Prostate gland (tissue), 2 donors: ENCODE measurements at regions not wholly inside any gene's neighbourhood (a gene's known extent, or its start where the extent isn't known, plus 50 kb on each side); places are given as distances from the start of the nearest gene placed in this dataset.

Experiments used
- DNase-seq: peaks from one replicate; pipeline ENCODE4 v3.0.0-alpha.2; 2019; ENCODE audit warnings: low spot score
- H3K27ac ChIP-seq, 2 donors: fragments of 200-600 bp; sonication (generic); 2 replicates each; pipeline ENCODE4 v1.5.1; 2017 to 2019
- H3K27me3 ChIP-seq: fragments of 200-600 bp; sonication (generic); replicated peaks from 2 replicates; pipeline ENCODE4 v1.5.1; 2019; ENCODE audit not compliant: insufficient read depth
- H3K36me3 ChIP-seq, 2 donors: fragments of 200-600 bp; sonication (generic); 1 replicate in 1 of 2; 2 replicates in 1 of 2; pipeline versions ENCODE4 v1.5.1 to v1.8.1; 2017 to 2019
- H3K4me1 ChIP-seq: fragments of 200-600 bp; sonication (generic); replicated peaks from 2 replicates; pipeline ENCODE4 v1.5.1; 2019
- H3K4me3 ChIP-seq, 2 donors: fragments of 200-600 bp; sonication (generic); 2 replicates each; pipeline ENCODE4 v1.5.1; 2017 to 2019
- H3K9me3 ChIP-seq: fragments of 200-600 bp; sonication (generic); 2 replicates; pipeline ENCODE4 v1.5.1; 2017
- CTCF ChIP-seq, 4 experiments: fragments of 200-600 bp in 2 of 4; fragments of 450-650 bp in 2 of 4; sonication (generic) in 2 of 4; IDR thresholded peaks; 1 replicate in 3 of 4; 2 replicates in 1 of 4; pipeline ENCODE4 v1.5.1; 2016 to 2019; ENCODE audit warnings: antibody characterized with exemption in 4 of 4, mild to moderate bottlenecking in 2 of 4, moderate library complexity in 2 of 4
- POLR2A ChIP-seq: fragments of 450-650 bp; IDR thresholded peaks from one replicate; pipeline ENCODE4 v1.6.1; 2016; ENCODE audit warnings: antibody characterized with exemption, mild to moderate bottlenecking
- POLR2AphosphoS5 ChIP-seq: sonication (generic); formaldehyde crosslinking; IDR thresholded peaks from one replicate; pipeline ENCODE4 v1.6.1; 2017; ENCODE audit warnings: antibody characterized with exemption
- WGBS: methylation state at CpG from one replicate; pipeline ENCODE4 v1.1.5; 2018; 5-methylcytosine and 5-hydroxymethylcytosine counted together
- intact Hi-C: fragments of 100-400 bp; cut with DNase I; formaldehyde crosslinking; loops from one replicate; pipeline ENCODE4 v1.14.2; 2022

- H3K4me1 ChIP-seq, result no peaks in the 10 kb centered on the region
- no peaks in the 10 kb centered on the region for H3K36me3 ChIP-seq
- WGBS, result 61% methylated on average over 10 of the region's 10 CpGs
- intact Hi-C loops, result no loop called here
- no peak overlapping the region for H3K4me3 ChIP-seq
- TF ChIP-seq POLR2AphosphoS5, result no peak
- TF ChIP-seq CTCF (IDR thresholded peaks at IDR 0.05), result no peak
- TF ChIP-seq POLR2A, result no peak
- H3K27me3 ChIP-seq, result no peaks in the 10 kb centered on the region
- H3K27ac ChIP-seq, result no peak overlapping the region
- no peaks in the 10 kb centered on the region for H3K9me3 ChIP-seq
- no peak for DNase-seq
Observed at GRCh38 chr17:33977729-33978514, 277.2 kb upstream of the CCL2 start.

GRCh38 chr17:33978889-33979288 is 276.2 kb upstream of the CCL2 start:
- H3K27ac ChIP-seq, result no peak overlapping the region
- WGBS, result 94% methylated on average over 5 of the region's 5 CpGs
- H3K9me3 ChIP-seq, result no peaks in the 10 kb centered on the region
- H3K36me3 ChIP-seq, result no peaks in the 10 kb centered on the region
- H3K4me3 ChIP-seq, result no peak overlapping the region
- intact Hi-C loops, result no loop called here
- no peaks in the 10 kb centered on the region for H3K27me3 ChIP-seq
- DNase-seq, result no peak
- no peaks in the 10 kb centered on the region for H3K4me1 ChIP-seq
- no peak for TF ChIP-seq CTCF (IDR thresholded peaks at IDR 0.05)
- TF ChIP-seq POLR2AphosphoS5, result no peak
- no peak for TF ChIP-seq POLR2A

GRCh38 chr17:33980193-33980592 is 274.9 kb upstream of the CCL2 start:
- TF ChIP-seq POLR2AphosphoS5 (no peak), CTCF (IDR thresholded peaks at IDR 0.05) (no peak), POLR2A (no peak)
- intact Hi-C loops, result loop anchor here (10.0 kb wide), 1 partner anchor 45 kb away; no protein-coding TSS in a partner anchor
- WGBS, result 75% methylated on average over 2 of the region's 2 CpGs
- no peak overlapping the region for H3K27ac ChIP-seq
- no peaks in the 10 kb centered on the region for H3K4me1 ChIP-seq
- H3K36me3 ChIP-seq, result no peaks in the 10 kb centered on the region
- no peak for DNase-seq
- no peak overlapping the region for H3K4me3 ChIP-seq
- no peaks in the 10 kb centered on the region for H3K9me3 ChIP-seq
- H3K27me3 ChIP-seq, result no peaks in the 10 kb centered on the region

GRCh38 chr17:33981711-33982601 is 273.1 kb upstream of the CCL2 start:
- H3K27ac ChIP-seq, result no peak overlapping the region
- WGBS, result 35% methylated on average over 6 of the region's 6 CpGs
- intact Hi-C loops, result loop anchor here (10.0 kb wide), 1 partner anchor 47 kb away; no protein-coding TSS in a partner anchor
- no peak overlapping the region for H3K4me3 ChIP-seq
- no peaks in the 10 kb centered on the region for H3K4me1 ChIP-seq
- H3K36me3 ChIP-seq, result no peaks in the 10 kb centered on the region
- no peak for TF ChIP-seq CTCF (IDR thresholded peaks at IDR 0.05)
- TF ChIP-seq POLR2AphosphoS5, result peak; percentile 15
- no peak for TF ChIP-seq POLR2A
- no peaks in the 10 kb centered on the region for H3K27me3 ChIP-seq
- no peak for DNase-seq
- H3K9me3 ChIP-seq, result no peaks in the 10 kb centered on the region
